ENCODE measurements at regions not wholly inside any gene's neighbourhood (a gene's known extent, or its start where the extent isn't known, plus 50 kb on each side); places are given as distances from the start of the nearest gene placed in this dataset.

DNA sequence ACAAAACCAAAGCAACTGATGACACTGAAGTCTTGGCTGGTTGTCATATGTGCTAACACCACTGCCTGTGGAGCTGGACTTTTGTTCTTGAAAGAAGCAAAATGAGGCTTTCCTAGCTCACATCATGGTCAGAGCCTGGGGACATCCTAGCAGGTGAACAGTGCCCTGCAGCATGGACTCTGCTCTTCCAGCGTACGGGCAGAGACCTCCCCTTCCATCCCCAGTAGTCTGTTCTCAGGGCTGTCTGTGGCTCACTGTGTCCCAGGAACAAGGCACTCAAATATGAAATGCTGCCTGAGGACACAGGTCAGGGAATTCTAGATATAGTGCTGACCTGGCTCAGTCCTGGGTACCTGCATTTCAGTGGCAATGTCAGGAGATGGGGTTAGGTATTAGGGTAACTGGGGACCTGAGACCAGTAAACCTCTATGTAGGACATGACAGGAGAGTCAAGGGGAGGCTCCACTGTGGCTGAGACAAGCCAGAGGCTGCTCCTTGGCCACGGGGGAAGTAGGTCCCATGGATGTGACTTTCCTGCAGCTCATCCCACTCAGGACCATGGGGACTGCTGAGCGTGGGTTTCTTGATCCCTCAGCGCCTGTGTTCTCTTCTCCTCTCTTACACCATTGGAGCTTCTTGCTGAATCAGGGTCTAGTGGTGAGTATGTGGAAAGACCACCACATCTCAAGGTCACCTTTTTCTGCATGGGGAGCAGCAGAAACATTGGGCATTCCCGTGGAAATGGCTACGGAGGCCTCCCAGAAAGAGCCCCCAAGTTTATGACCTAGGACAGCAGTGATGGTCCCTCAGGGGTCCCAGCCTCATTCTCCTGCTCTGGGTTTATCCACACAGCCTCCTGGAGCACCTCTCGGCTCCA is 80.1 kb downstream of the ZNF280B start (continued):
- TF ChIP-seq CHD7 (IDR thresholded peaks at IDR 0.05; ENCODE audit: insufficient replicate concordance, low read length) = no peak
- no peak for TF ChIP-seq E2F6 (IDR thresholded peaks at IDR 0.05)
- TF ChIP-seq SIRT6 (IDR thresholded peaks at IDR 0.05; ENCODE audit: low read length) = no peak
- no peak for TF ChIP-seq GABPA (IDR thresholded peaks at IDR 0.05; ENCODE audit: borderline replicate concordance, insufficient read depth, low read length)
- TF ChIP-seq SRF (IDR thresholded peaks at IDR 0.05; ENCODE audit: low read depth, low read length) = no peak
- no peak for TF ChIP-seq KDM5A (IDR thresholded peaks at IDR 0.05; ENCODE audit: low read length)
- no peak for TF ChIP-seq TCF12 (IDR thresholded peaks at IDR 0.05; ENCODE audit: low read depth, low read length)
- TF ChIP-seq TEAD4 (IDR thresholded peaks at IDR 0.05; ENCODE audit: low read depth, low read length) = no peak
- no peak for TF ChIP-seq NANOG (IDR thresholded peaks at IDR 0.05; ENCODE audit: insufficient read depth, low read depth, low read length, poor library complexity, severe bottlenecking)

Measured in H1 (cell line).